Testis (tissue), 2 donors: ENCODE measurements at regions not wholly inside any gene's neighbourhood (a gene's known extent, or its start where the extent isn't known, plus 50 kb on each side); places are given as distances from the start of the nearest gene placed in this dataset.

Source experiments
- POLR2A ChIP-seq: fragments of 450-650 bp; IDR thresholded peaks from one replicate; pipeline ENCODE4 v1.6.1; 2017; ENCODE audit warnings: antibody characterized with exemption, mild to moderate bottlenecking, moderate library complexity
- TF ChIP-seq, protein P1 (sequence below), 3 experiments: fragments of 450-650 bp in 2 of 3; fragments of 200-600 bp in 1 of 3; sonication (generic) in 1 of 3; IDR thresholded peaks; one replicate each; pipeline ENCODE4 v1.5.1; 2016 to 2019; ENCODE audit warnings: antibody characterized with exemption in 3 of 3, mild to moderate bottlenecking in 2 of 3, moderate library complexity in 1 of 3

DNA sequence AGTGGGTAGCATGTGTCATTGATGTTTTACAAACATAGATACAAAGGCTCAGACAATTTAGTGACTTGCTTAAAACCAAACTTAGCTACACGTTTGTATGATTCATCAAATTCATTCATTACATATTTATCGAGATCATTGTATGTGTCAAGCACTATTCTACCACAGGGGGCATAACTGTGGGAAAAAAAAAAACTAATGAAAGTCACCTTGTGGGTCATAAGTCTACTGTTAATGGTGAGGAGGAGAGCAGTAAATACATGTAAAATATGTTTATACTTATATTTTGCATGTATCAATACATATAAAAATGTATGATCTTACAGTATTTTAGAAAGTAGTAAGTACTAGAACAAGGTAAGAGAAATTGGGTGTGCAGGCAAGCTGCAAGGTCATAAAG lies 933.8 kb downstream of the IPMK start:
- TF ChIP-seq, protein P1, sequence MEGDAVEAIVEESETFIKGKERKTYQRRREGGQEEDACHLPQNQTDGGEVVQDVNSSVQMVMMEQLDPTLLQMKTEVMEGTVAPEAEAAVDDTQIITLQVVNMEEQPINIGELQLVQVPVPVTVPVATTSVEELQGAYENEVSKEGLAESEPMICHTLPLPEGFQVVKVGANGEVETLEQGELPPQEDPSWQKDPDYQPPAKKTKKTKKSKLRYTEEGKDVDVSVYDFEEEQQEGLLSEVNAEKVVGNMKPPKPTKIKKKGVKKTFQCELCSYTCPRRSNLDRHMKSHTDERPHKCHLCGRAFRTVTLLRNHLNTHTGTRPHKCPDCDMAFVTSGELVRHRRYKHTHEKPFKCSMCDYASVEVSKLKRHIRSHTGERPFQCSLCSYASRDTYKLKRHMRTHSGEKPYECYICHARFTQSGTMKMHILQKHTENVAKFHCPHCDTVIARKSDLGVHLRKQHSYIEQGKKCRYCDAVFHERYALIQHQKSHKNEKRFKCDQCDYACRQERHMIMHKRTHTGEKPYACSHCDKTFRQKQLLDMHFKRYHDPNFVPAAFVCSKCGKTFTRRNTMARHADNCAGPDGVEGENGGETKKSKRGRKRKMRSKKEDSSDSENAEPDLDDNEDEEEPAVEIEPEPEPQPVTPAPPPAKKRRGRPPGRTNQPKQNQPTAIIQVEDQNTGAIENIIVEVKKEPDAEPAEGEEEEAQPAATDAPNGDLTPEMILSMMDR (IDR thresholded peaks at IDR 0.05), result no peak
- TF ChIP-seq POLR2A, result no peak
